ENCODE measurements at regions not wholly inside any gene's neighbourhood (a gene's known extent, or its start where the extent isn't known, plus 50 kb on each side); places are given as distances from the start of the nearest gene placed in this dataset.

DNA sequence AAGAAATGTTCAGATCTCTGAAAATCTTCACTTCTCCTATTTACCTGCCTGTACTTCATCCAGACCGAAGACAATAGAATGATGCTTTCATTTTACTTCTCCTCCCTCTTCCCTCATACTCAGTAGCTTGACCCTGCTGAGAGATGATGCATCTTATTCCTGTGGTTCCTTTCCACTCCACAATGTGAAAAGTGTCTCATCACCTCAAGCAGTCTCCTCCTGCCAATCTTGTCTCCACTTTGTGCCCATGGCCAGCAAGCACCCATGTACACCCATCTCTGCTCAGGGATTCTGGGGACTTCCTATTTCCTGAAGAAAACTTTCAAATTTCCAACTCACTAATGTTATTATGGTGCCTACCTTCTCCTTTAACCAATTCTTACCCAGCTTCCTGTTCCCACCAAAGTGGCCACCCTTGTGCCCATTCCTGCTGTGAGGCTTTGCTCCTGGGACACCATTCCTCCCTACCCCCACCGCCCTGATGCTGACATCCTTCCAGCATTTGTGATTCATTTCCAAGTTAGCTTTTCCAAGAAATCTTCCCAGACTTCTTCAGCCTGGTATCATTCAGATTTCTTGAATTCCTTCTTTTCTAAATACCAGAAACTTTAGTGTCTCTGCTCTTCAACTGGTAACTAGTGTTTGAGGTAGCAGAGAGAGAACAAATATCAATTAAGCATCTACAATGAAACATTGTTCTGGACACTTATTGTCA is 212.5 kb downstream of the POSTN start:
- no peak for ATAC-seq (replicated peaks in 6 of 8)
- WGBS, 10 experiments = 0 to 61% (median 33%) methylated on average over 1 to 2 of the region's 2 CpGs; no CpG with 5 or more reads in 3 of the 10 experiments
- Histone ChIP-seq H3K4me3 (no peak overlapping the region), H3K4me1 (replicated peaks in 1 of 2) (no peaks in the 10 kb centered on the region), H3K27ac (no peak overlapping the region)
- in situ Hi-C loops (cut with MboI; ENCODE audit: low pct_unique_long_range_greater_than_20kb in 2 of 9, low sequenced_read_pairs in 9 of 9, unreplicated experiment in 9 of 9) = no loop called here

DNA sequence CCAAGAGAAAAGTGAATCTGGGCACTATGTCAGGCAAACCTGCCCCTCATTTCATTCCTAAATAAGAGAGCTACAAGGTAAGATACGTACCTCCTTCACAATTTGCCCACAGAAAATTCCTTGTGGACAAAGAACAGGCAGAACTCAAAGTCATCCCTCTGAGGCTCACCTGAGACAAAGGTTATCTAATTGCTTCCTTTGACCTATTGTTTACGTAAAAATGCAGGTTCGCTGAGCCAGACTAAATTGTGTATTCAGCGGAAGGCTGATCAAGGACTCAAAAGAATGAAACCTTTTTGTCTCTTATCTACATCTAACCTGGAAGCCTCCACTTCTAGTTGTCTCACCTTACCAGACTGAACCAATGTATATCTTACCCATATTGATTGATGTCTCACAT is 213.3 kb downstream of the POSTN start:
- H3K4me1 ChIP-seq (replicated peaks in 1 of 2) = no peaks in the 10 kb centered on the region
- in situ Hi-C loops (cut with MboI; ENCODE audit: low pct_unique_long_range_greater_than_20kb in 2 of 9, low sequenced_read_pairs in 9 of 9, unreplicated experiment in 9 of 9) = no loop called here
- ATAC-seq (replicated peaks in 6 of 8) = no peak
- WGBS, 10 experiments = 74 to 100% (median 85%) methylated on average over 2 to 4 of the region's 4 CpGs; no CpG with 5 or more reads in 2 of the 10 experiments
- H3K4me3 ChIP-seq = no peak overlapping the region
- H3K27ac ChIP-seq = no peak overlapping the region

DNA sequence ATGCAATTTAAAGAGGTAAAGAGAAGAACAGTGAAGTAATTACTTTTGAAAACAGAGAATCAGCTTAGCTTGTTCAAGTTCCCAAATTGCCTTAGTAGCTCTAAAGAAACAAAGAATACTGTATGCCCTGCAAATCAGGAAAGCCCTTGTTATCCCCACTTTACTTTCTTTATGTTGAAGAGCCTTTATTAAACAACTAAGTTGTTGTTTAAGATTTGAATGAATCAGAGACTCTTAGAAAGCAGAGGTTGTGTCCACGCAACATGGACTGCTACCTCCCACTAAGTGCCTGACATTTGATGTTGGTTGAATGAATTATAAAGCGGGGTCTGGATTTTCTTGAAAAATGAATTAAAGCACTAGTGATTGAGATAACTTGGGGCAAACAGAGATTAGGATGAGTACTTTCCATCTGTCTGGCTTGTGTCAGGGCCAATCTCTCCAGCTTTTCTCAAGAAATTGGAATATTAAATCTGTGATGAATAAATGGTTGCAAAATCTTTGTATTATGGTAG is 214.7 kb downstream of the POSTN start:
- 80 to 100% (median 100%) methylated on average over 1 to 2 of the region's 2 CpGs; no CpG with 5 or more reads in 1 of the 10 experiments for WGBS, 10 experiments
- no peak overlapping the region for H3K27ac ChIP-seq
- ATAC-seq (replicated peaks in 6 of 8) = no peak
- no peaks in the 10 kb centered on the region for H3K4me1 ChIP-seq (replicated peaks in 1 of 2)
- H3K4me3 ChIP-seq = no peak overlapping the region
- in situ Hi-C loops (cut with MboI; ENCODE audit: low pct_unique_long_range_greater_than_20kb in 2 of 9, low sequenced_read_pairs in 9 of 9, unreplicated experiment in 9 of 9) = no loop called here

DNA sequence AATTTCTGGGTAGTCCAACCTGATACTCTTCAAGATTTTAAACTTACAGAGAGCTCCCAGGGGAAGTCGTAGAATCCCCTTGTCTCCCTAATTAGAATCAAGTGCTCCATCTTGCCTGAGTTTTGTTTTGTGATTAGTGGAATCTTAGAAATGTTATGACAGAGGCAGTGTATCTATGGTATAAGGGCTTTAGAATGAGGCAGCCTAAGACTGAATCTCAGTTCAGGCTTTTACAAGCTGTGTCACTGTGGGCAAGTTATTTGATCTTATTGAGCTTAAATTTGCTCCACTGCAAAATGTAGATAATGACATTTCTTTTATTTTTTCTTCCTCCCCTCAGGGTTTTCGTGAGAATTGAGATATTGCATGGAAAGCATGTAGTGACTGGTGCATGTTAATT is 215.5 kb downstream of the POSTN start:
- in situ Hi-C loops (cut with MboI; ENCODE audit: low pct_unique_long_range_greater_than_20kb in 2 of 9, low sequenced_read_pairs in 9 of 9, unreplicated experiment in 9 of 9) = no loop called here
- Histone ChIP-seq H3K4me1 (replicated peaks in 1 of 2) (no peaks in the 10 kb centered on the region), H3K4me3 (no peak overlapping the region), H3K27ac (no peak overlapping the region)
- 0 to 100% (median 69%) methylated on average over 1 to 2 of the region's 2 CpGs; no CpG with 5 or more reads in 2 of the 10 experiments for WGBS, 10 experiments
- ATAC-seq (replicated peaks in 6 of 8) = no peak

DNA sequence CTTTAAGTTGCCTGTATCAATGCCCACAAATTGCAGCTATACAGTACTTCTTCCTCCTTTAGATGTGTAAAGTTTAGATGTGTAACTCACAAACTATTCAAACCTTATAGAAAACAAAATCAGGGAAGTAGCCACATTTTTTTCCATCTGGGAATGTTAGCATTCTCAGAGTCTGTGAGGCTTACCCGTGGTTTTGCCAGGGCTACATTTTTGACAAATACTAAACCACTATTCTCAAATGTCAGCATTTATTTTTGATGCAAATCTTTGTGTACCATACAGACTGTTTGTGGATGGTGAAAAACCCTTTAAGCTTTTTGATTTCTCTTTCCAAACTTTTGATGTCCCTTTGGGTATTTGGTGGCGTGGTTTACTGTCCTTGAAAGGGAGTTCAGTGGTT is 216.4 kb downstream of the POSTN start:
- ATAC-seq (replicated peaks in 6 of 8) = no peak

DNA sequence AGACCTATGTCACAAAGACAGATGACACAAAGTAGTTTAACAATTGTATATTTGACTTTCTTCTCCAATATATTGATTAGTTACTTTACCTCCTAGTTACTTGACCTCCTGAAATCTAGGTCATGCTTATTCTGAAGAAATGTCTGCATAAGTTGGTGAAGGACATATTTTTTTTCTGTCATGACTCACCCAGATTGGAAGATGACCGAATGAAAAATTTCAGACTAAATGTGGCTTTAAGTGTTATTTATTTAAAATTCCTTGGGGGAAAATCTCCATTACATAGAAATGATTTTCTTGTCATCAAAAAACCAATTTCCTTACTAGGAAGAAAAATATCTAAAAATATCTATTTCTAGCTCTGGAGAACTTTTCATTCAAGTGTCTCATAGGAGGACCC is 217.1 kb downstream of the POSTN start:
- Histone ChIP-seq H3K27ac (no peak overlapping the region), H3K4me1 (replicated peaks in 1 of 2) (no peaks in the 10 kb centered on the region), H3K4me3 (no peak overlapping the region)
- no peak for ATAC-seq (replicated peaks in 6 of 8)
- in situ Hi-C loops (cut with MboI; ENCODE audit: low pct_unique_long_range_greater_than_20kb in 2 of 9, low sequenced_read_pairs in 9 of 9, unreplicated experiment in 9 of 9) = no loop called here
- WGBS, 10 experiments = 20 to 88% (median 82%) methylated on average over 1 of the region's 1 CpG; no CpG with 5 or more reads in 5 of the 10 experiments

More for the DNA sequence above, 216.4 kb downstream of the POSTN start:
- Histone ChIP-seq H3K4me3 (no peak overlapping the region), H3K27ac (no peak overlapping the region), H3K4me1 (replicated peaks in 1 of 2) (no peaks in the 10 kb centered on the region)
- 23 to 91% (median 72%) methylated on average over 1 to 2 of the region's 2 CpGs; no CpG with 5 or more reads in 1 of the 10 experiments for WGBS, 10 experiments
- in situ Hi-C loops (cut with MboI; ENCODE audit: low pct_unique_long_range_greater_than_20kb in 2 of 9, low sequenced_read_pairs in 9 of 9, unreplicated experiment in 9 of 9) = no loop called here

DNA sequence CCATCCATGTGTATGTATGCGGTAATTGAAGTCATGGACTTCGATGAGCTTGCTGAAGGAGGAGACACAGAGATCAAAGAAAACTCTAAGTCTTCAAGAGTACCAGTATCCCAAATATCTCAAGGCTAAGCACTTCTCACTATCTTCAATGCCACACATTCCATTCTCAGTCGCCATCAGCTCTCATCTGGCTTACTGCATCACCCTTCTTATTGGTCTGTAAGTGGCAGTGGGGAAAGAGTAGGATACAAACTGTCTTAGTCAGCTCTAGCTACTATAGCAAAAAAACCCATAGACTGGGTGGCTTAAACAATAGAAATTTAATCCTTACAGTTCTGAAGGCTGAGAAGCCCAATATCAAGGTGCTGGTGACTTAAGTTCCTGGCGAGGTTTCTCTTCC is 218.7 kb downstream of the POSTN start:
- H3K4me1 ChIP-seq (replicated peaks in 1 of 2) = no peaks in the 10 kb centered on the region
- no peak for ATAC-seq (replicated peaks in 6 of 8)
- 64 to 100% (median 85%) methylated on average over 1 to 3 of the region's 4 CpGs; no CpG with 5 or more reads in 2 of the 10 experiments for WGBS, 10 experiments
- no peak overlapping the region for H3K27ac ChIP-seq
- no peak overlapping the region for H3K4me3 ChIP-seq
- in situ Hi-C loops (cut with MboI; ENCODE audit: low pct_unique_long_range_greater_than_20kb in 2 of 9, low sequenced_read_pairs in 9 of 9, unreplicated experiment in 9 of 9) = no loop called here

DNA sequence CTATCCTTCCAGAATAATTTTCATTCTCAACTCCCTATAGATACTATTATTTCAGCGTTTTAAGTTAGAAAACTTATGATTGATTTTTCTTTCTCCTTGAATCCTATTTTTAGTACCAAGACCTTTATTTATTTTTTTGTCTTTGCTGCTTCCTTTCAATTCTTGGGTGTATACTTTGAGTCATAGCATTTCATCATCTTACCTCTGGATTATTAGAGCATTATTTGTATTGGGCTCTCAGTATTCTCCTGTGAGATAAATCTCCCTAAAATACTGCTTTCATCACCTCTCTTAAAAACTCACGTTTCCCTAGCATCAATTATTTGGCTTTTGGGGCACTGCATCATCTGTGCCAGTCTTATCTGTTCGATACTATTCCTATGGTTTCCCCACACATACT is 222.8 kb downstream of the POSTN start:
- no peak overlapping the region for H3K27ac ChIP-seq
- no peak overlapping the region for H3K4me3 ChIP-seq
- no peaks in the 10 kb centered on the region for H3K4me1 ChIP-seq (replicated peaks in 1 of 2)
- WGBS, 10 experiments = 50 to 87% (median 72%) methylated on average over 2 to 3 of the region's 3 CpGs; no CpG with 5 or more reads in 1 of the 10 experiments
- in situ Hi-C loops (cut with MboI; ENCODE audit: low pct_unique_long_range_greater_than_20kb in 2 of 9, low sequenced_read_pairs in 9 of 9, unreplicated experiment in 9 of 9) = no loop called here
- ATAC-seq (replicated peaks in 6 of 8) = no peak

DNA sequence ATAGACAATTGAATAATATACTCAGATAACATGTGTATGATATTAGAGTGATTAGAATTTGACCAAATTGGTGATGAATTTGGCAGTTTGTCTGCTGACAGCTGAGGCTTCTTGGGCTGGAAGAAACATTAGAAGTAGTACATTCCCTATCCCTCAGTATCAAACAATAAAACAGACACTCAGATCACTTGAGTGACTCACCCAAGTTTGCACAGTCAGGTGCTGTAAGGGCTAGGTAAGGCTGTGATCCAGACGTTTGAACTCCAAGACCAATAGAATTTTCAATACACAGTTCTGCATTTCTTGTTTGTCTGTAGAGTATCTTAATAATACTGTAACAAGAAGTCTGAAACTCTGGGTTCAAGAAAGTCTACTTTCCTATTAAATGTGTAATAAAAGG is 223.5 kb downstream of the POSTN start:
- in situ Hi-C loops (cut with MboI; ENCODE audit: low pct_unique_long_range_greater_than_20kb in 2 of 9, low sequenced_read_pairs in 9 of 9, unreplicated experiment in 9 of 9) = no loop called here
- ATAC-seq (replicated peaks in 6 of 8) = no peak

DNA sequence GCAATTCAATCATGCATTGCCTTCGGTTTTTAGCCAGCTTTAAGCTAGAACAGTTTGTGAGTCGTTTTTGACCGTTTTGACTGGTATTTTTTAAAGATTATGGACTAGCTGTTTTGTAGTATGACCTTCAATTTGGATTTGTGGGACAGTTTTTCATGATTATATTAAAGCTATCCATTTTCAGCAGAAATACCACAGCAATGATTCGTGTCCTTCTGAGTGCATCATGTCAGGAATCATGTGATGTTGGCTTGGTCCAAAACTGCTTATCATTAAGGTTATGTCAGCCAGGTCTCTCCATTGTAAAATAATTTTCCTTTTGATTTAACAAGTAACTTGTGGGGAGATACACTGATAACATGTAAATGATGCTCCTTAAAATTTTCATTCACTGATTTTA is 229.0 kb downstream of the POSTN start:
- no peak for ATAC-seq (replicated peaks in 6 of 8)
- H3K4me3 ChIP-seq = no peak overlapping the region
- no peaks in the 10 kb centered on the region for H3K4me1 ChIP-seq (replicated peaks in 1 of 2)
- H3K27ac ChIP-seq = no peak overlapping the region
- WGBS, 10 experiments = 28 to 95% (median 58%) methylated on average over 2 to 4 of the region's 4 CpGs; no CpG with 5 or more reads in 1 of the 10 experiments
- in situ Hi-C loops (cut with MboI; ENCODE audit: low pct_unique_long_range_greater_than_20kb in 2 of 9, low sequenced_read_pairs in 9 of 9, unreplicated experiment in 9 of 9) = no loop called here

More for the DNA sequence above, 223.5 kb downstream of the POSTN start:
- no peak overlapping the region for H3K27ac ChIP-seq
- no peak overlapping the region for H3K4me3 ChIP-seq
- WGBS, 10 experiments = 0 to 71% (median 38%) methylated on average over 1 of the region's 1 CpG; no CpG with 5 or more reads in 6 of the 10 experiments
- no peaks in the 10 kb centered on the region for H3K4me1 ChIP-seq (replicated peaks in 1 of 2)

DNA sequence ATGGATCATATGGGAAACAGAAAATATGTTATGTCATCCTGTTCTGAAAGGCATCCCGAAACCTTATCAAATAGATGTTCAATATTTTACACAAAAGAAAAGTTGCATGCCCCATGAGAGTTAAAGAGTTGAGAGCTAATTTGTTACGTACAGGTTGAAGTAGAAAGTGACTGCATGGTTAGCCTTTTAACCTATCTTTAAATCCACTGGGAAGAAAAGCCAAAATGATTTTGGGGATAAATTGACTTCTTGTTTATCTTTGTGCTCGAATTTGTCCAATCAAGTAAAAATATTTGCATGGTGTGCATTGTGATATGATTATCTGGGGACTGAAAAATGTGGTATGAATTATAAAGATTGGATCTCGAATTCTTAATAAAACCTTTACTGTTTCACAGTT is 230.1 kb downstream of the POSTN start:
- WGBS, 10 experiments = 43 to 80% (median 61%) methylated on average over 1 to 4 of the region's 4 CpGs
- in situ Hi-C loops (cut with MboI; ENCODE audit: low pct_unique_long_range_greater_than_20kb in 2 of 9, low sequenced_read_pairs in 9 of 9, unreplicated experiment in 9 of 9) = no loop called here
- Histone ChIP-seq H3K4me1 (replicated peaks in 1 of 2) (no peaks in the 10 kb centered on the region), H3K27ac (no peak overlapping the region), H3K4me3 (no peak overlapping the region)
- no peak for ATAC-seq (replicated peaks in 6 of 8)

DNA sequence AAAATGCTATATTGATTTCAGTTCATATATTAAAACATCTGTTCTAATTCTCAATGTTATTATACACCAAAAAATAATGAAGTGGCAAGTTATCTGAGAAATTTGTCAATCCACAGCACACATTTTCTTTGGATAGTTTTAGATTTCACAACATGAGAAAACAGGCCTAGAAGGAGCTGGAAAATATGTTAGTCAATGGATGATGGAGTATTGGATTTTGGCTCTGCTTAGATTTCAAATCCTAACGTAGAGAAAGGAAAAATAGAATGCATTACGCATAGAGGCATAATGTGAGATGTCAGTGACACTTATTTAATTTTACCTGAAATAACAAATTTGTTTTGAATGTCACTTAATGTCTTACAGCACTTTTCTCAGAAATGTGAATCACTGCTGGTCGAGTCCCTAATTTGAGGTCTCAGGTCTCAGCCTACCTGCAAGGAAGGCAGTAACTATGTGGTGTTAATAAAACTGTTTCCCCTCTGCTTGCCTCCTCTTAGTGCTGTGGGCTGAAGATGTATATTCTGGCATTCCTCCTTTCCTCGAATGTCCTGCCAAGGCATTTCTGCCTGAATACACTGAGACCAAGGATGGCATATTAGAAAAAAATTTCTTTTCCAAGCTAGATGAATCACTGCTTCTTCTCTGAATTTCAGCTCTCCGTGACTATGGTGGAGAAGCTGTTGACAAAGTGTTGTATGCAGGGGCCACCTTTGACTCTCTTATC is 232.4 kb downstream of the POSTN start:
- Histone ChIP-seq H3K4me3 (no peak overlapping the region), H3K4me1 (replicated peaks in 1 of 2) (no peaks in the 10 kb centered on the region), H3K27ac (no peak overlapping the region)
- in situ Hi-C loops (cut with MboI; ENCODE audit: low pct_unique_long_range_greater_than_20kb in 2 of 9, low sequenced_read_pairs in 9 of 9, unreplicated experiment in 9 of 9) = no loop called here
- WGBS, 10 experiments = 40 to 100% (median 83%) methylated on average over 1 to 5 of the region's 5 CpGs
- ATAC-seq (replicated peaks in 6 of 8) = no peak

DNA sequence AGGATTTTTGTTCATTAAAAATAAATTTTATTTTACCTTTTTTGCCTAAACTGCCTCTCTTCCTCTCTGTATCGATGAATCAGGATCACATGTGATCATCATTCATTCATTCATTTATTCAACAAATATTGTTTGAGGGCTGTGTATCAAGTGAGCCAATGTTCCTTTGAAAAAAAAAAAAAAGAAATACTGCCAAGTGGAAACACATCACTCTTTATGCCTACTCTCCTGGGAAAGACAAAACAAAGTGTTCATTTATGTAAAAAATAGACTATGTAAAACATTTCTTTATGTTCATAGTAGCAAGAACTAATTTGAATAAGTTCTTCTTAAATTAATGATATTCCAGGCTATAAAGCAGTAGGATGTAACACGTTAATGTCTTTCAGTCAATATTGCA is 233.1 kb downstream of the POSTN start:
- WGBS, 10 experiments = 56 to 95% (median 83%) methylated on average over 1 to 2 of the region's 2 CpGs; no CpG with 5 or more reads in 1 of the 10 experiments
- no peak overlapping the region for H3K27ac ChIP-seq
- no peaks in the 10 kb centered on the region for H3K4me1 ChIP-seq (replicated peaks in 1 of 2)
- no peak overlapping the region for H3K4me3 ChIP-seq
- in situ Hi-C loops (cut with MboI; ENCODE audit: low pct_unique_long_range_greater_than_20kb in 2 of 9, low sequenced_read_pairs in 9 of 9, unreplicated experiment in 9 of 9) = no loop called here
- no peak for ATAC-seq (replicated peaks in 6 of 8)
